ENCODE measurements at regions not wholly inside any gene's neighbourhood (a gene's known extent, or its start where the extent isn't known, plus 50 kb on each side); places are given as distances from the start of the nearest gene placed in this dataset.

DNA sequence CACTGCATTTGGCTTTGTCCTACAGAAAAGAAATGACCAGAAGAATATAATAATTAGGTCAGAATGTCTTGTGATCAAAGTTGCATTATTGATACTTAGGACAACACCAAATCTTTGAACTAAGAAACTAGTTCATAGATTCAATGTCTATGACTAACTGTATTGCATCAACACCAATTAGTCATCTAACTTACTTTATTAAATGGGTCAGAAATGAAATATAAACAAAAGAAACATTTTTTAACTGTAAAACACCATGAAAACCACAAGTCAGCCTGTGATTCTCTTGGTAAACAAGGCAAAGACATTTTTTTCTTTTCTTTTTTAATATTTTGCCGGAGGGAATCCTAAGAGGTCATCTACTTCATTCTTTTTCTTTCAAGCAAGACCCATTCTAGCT is 114.1 kb upstream of the HDDC2 start:
- Histone ChIP-seq H2AFZ (ENCODE audit: low read length) (no peak overlapping the region), H3K4me3 (ENCODE audit: insufficient read depth, low read length) (no peak overlapping the region), H4K20me1 (ENCODE audit: insufficient read depth, low read length) (no peaks in the 10 kb centered on the region), H3K36me3 (ENCODE audit: insufficient read depth, low read length) (no peaks in the 10 kb centered on the region), H3K79me2 (ENCODE audit: insufficient read depth, low read length) (no peaks in the 10 kb centered on the region), H3K9me3 (ENCODE audit: low read depth, low read length) (no peaks in the 10 kb centered on the region), H3K27me3 (ENCODE audit: insufficient read depth, low read length) (no peaks in the 10 kb centered on the region), H3K27ac (ENCODE audit: low read depth, low read length) (no peak overlapping the region), H3K4me1 (ENCODE audit: insufficient read depth, low read length) (no peaks in the 10 kb centered on the region), H3K4me2 (ENCODE audit: insufficient read depth, low read length) (no peak overlapping the region)
- no peak for DNase-seq (ENCODE audit: insufficient read length, low spot score, missing footprints)
- TF ChIP-seq CTCF (IDR thresholded peaks at IDR 0.05; ENCODE audit: extremely low read depth, low read depth, low read length) = no peak

DNA sequence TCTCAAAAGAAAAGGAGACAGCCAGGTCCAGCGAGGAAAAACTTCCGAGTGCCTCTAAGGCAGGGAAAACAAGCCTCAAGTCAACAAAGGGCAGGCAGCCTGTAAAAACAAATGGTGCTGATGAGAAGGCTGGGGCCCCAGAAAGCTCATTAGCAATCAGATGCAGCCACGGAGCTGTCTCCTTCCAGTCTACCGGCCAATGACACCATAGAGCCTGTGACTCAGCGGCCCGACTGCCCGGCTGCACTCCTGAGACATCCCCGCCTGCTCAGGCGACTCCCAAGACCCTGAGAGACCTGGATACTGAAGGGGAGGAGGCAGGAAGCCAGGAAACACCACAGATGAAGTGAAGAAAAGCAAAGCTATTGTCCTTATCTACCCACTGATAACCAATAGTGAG is 120.1 kb upstream of the HDDC2 start:
- TF ChIP-seq CTCF (IDR thresholded peaks at IDR 0.05; ENCODE audit: extremely low read depth, low read depth, low read length) = no peak
- H3K4me3 ChIP-seq (ENCODE audit: insufficient read depth, low read length) = no peak overlapping the region
- no peaks in the 10 kb centered on the region for H3K79me2 ChIP-seq (ENCODE audit: insufficient read depth, low read length)
- H3K4me2 ChIP-seq (ENCODE audit: insufficient read depth, low read length) = peak overlapping the region; percentile 37
- H3K9me3 ChIP-seq (ENCODE audit: low read depth, low read length) = no peaks in the 10 kb centered on the region
- H2AFZ ChIP-seq (ENCODE audit: low read length) = peak overlapping the region; percentile 66
- H3K36me3 ChIP-seq (ENCODE audit: insufficient read depth, low read length) = no peaks in the 10 kb centered on the region
- no peaks in the 10 kb centered on the region for H4K20me1 ChIP-seq (ENCODE audit: insufficient read depth, low read length)
- no peak overlapping the region for H3K27ac ChIP-seq (ENCODE audit: low read depth, low read length)
- no peak for DNase-seq (ENCODE audit: insufficient read length, low spot score, missing footprints)
- no peaks in the 10 kb centered on the region for H3K27me3 ChIP-seq (ENCODE audit: insufficient read depth, low read length)
- no peaks in the 10 kb centered on the region for H3K4me1 ChIP-seq (ENCODE audit: insufficient read depth, low read length)

- Histone ChIP-seq H2AFZ (ENCODE audit: low read length) (no peak overlapping the region), H3K79me2 (ENCODE audit: insufficient read depth, low read length) (no peaks in the 10 kb centered on the region), H3K27me3 (ENCODE audit: insufficient read depth, low read length) (no peaks in the 10 kb centered on the region), H4K20me1 (ENCODE audit: insufficient read depth, low read length) (no peaks in the 10 kb centered on the region), H3K27ac (ENCODE audit: low read depth, low read length) (no peak overlapping the region), H3K9me3 (ENCODE audit: low read depth, low read length) (no peaks in the 10 kb centered on the region), H3K4me3 (ENCODE audit: insufficient read depth, low read length) (no peak overlapping the region), H3K4me2 (ENCODE audit: insufficient read depth, low read length) (no peak overlapping the region), H3K4me1 (ENCODE audit: insufficient read depth, low read length) (no peaks in the 10 kb centered on the region), H3K36me3 (ENCODE audit: insufficient read depth, low read length) (no peaks in the 10 kb centered on the region)
- DNase-seq (ENCODE audit: insufficient read length, low spot score, missing footprints) = no peak
- TF ChIP-seq CTCF (IDR thresholded peaks at IDR 0.05; ENCODE audit: extremely low read depth, low read depth, low read length) = no peak
Observed at GRCh38 chr6:125423047-125423446, 121.3 kb upstream of the HDDC2 start.

DNA sequence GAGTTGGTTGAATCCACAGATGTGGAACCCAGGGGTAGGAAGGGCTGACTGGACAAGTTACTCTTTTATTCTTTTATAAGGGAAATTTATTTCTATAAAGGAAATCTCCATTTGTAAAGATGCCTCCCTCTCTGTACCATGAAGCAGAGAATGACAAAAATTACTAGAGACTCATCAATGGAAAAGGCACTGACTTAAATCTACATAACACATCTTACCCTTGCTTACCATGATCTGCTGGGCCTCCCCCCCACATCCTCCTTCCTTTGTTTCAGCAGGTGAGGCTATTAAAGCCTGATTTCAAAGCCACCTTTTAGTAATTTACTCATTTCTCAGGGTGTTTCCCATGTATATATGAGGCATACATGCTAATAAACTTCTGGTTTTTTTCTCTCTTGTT is 130.2 kb upstream of the HDDC2 start:
- Histone ChIP-seq H2AFZ (ENCODE audit: low read length) (no peak overlapping the region), H3K4me3 (ENCODE audit: insufficient read depth, low read length) (no peak overlapping the region), H3K9me3 (ENCODE audit: low read depth, low read length) (no peaks in the 10 kb centered on the region), H4K20me1 (ENCODE audit: insufficient read depth, low read length) (no peaks in the 10 kb centered on the region), H3K79me2 (ENCODE audit: insufficient read depth, low read length) (no peaks in the 10 kb centered on the region), H3K27me3 (ENCODE audit: insufficient read depth, low read length) (no peaks in the 10 kb centered on the region), H3K36me3 (ENCODE audit: insufficient read depth, low read length) (no peaks in the 10 kb centered on the region), H3K27ac (ENCODE audit: low read depth, low read length) (no peak overlapping the region), H3K4me2 (ENCODE audit: insufficient read depth, low read length) (no peak overlapping the region), H3K4me1 (ENCODE audit: insufficient read depth, low read length) (no peaks in the 10 kb centered on the region)
- no peak for TF ChIP-seq CTCF (IDR thresholded peaks at IDR 0.05; ENCODE audit: extremely low read depth, low read depth, low read length)
- no peak for DNase-seq (ENCODE audit: insufficient read length, low spot score, missing footprints)
